GM20000 (cell line): ENCODE measurements at regions not wholly inside any gene's neighbourhood (a gene's known extent, or its start where the extent isn't known, plus 50 kb on each side); places are given as distances from the start of the nearest gene placed in this dataset.

Experiments
- DNase-seq: peaks from one replicate; pipeline ENCODE4 v3.0.0; 2012; ENCODE audit warnings: low spot score
- TF ChIP-seq, protein P1 (sequence below): IDR thresholded peaks from 2 replicates; pipeline ENCODE4 v1.5.1; 2012; ENCODE audit warnings: mild to moderate bottlenecking, control low read depth; ENCODE audit errors: extremely low read depth, missing control alignments

DNA sequence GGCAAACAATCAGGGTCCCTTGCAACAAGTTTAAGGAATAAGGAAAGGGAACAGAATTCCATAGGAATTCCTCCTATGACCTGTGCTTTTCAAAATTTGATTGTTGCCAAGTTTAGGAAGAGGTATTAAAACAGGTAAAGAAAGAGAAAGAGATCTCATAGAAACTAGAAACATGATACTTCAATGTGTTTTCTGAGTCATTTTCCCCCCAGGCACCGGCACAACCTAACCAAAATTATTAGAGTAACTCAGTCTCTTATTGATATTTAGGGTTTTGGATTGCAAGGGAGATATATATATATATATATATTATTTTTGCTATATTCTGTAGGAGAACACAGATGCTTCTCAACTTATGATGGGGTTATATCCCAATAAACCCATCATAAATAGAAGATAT, 278.0 kb upstream of the DKK2 start:
- no peak for DNase-seq
- TF ChIP-seq, protein P1, sequence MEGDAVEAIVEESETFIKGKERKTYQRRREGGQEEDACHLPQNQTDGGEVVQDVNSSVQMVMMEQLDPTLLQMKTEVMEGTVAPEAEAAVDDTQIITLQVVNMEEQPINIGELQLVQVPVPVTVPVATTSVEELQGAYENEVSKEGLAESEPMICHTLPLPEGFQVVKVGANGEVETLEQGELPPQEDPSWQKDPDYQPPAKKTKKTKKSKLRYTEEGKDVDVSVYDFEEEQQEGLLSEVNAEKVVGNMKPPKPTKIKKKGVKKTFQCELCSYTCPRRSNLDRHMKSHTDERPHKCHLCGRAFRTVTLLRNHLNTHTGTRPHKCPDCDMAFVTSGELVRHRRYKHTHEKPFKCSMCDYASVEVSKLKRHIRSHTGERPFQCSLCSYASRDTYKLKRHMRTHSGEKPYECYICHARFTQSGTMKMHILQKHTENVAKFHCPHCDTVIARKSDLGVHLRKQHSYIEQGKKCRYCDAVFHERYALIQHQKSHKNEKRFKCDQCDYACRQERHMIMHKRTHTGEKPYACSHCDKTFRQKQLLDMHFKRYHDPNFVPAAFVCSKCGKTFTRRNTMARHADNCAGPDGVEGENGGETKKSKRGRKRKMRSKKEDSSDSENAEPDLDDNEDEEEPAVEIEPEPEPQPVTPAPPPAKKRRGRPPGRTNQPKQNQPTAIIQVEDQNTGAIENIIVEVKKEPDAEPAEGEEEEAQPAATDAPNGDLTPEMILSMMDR = no peak

DNA sequence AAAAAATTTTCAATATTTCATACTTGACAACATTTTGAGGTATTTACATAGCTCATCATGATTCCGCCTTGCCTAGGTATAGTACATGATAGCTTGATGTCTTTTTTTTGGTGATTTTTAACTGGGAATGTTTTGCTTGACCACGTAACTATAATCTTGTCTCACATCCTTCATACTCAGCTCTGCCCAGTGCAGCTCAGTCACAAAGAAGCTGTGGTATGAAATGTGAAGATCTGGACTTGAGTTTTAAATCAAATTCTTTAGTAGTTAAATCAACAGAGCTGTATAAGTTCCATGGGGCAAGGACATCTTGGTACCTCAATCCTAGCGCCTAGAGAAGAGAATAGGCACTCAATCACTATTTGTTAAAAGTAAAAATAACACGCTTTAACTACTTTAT, 276.3 kb upstream of the DKK2 start:
- TF ChIP-seq, protein P1 = no peak
- no peak for DNase-seq

DNA sequence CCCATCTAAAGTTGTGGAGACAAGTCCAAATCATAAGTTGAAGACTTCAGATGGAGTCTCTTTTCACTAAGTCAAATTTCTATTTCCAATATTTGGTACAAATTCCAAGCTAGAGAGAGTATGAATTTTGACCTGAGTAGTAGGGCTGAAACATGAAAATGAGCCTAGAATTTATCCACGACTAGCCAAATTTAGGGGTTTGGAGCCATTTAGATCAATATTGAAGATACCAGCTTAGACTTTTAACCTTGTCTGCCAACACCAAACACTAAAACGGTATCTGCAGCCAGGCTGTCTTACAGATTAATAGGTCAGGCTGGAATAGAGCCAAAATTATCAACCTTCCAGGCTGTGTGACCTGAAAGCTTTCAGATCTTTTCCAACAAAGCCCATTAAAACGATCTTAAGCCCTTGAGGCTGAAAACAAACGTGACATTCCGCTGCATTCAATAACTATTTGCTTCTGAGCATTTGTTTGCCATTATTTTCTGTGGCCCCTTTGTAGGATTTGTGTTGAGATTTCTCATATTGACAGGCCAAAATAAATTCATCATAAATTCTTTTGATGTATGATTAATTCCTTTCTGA, 268.7 kb upstream of the DKK2 start:
- no peak for DNase-seq
- TF ChIP-seq, protein P1 = no peak

DNA sequence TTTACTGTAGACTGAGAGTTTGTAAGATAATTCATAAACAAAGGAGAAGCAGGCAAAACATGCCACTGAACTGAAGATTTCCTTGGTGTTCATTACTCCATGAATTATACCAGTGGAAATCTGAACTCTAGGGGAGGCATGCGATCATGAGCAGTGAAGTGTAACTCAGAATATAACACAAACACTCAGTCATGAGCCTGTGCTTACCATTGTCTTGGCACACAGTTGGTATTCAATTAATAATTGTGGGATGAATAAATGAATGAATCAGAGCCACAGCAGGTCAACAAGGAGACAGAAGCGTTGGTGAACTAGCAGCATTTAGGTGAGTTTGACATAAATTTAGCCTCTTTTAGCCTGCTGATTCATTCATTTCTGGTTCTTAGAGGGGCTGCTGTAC, 263.5 kb upstream of the DKK2 start:
- TF ChIP-seq, protein P1 = no peak
- no peak for DNase-seq

DNA sequence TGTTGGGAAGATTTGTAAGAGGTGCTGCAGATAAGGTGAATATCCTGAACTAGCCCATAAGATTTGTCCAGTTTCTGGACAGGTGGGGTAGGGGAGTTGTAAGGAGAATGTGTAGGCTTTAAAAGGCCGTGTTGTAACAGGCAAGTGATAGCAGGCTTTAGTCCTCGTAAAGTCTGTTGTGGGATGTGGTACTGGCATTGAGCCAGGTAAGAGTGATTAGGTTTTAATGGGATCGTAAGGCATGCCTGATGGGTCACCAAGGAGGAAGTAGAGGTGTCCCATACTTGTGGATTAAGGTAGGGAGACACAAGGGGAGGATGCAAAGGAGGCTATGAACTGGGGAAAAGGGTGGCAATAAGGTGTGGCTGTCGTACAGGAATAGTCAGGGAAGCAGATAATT, 256.9 kb upstream of the DKK2 start:
- TF ChIP-seq, protein P1 = no peak
- DNase-seq = no peak

DNA sequence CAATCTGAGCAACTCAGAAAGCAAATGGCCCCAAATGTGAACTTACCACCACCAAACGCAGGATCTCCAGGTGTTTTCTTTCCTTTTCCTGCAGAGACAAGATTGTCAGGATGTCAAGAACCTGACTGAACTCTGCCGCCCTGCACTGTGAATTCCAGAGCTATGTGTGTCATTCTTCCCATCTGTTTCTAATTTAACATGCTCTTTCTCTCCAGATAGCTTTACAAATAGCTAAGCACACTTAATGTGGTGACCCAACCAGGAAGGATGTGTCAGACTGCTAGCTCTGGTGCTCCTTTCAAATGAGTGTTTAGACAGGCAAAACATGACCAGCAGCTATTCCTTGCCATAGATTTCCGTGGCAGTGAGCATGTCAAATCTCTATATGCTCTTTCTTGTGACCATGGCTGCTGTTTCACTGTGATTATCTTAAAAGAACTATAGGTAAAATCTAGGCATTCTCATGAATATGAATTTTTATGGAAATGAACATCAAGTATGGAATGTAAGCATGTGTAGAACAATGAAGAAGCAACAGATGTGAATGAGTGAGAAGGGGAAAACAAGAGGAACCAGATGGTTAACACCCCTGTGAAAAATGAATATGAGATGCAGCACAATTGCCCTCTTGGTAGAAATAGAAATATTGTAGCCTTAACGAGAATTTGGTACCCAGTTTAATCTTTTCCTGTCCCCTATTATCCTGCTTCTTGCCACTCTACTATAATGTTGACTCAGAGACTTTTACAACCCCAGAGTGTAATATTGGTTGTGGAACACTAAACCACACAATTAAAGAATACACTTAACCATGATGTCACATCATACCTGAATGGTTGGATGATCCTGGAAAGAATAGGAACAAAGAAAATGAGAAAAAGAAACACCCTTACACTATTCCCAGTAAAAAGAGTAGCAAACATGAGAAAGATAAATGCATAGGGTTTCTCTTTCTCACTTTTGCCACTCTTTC, 247.8 kb upstream of the DKK2 start:
- no peak for DNase-seq
- TF ChIP-seq, protein P1 = no peak

DNA sequence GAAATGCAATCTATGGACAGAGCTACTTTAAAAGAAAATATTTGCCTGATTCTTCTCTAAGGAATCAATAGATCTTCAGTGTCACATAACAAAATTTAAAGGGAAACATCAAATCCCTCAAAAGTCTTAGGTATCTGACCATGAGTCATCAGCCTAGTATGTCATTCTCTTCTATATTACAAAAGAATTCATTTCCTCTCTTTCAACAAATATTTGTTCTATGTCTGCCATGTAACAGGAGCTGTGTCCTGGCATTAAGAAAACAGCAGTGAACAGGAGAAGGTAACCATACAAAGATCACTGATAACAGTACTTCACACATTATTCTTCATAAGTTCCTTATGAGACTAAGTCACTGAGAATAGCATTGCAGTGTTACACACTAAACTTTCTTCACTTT, 243.6 kb upstream of the DKK2 start:
- TF ChIP-seq, protein P1 = no peak
- DNase-seq = no peak
